Panc1 (cell line): ENCODE measurements at regions not wholly inside any gene's neighbourhood (a gene's known extent, or its start where the extent isn't known, plus 50 kb on each side); places are given as distances from the start of the nearest gene placed in this dataset.

Source experiments
- CTCF ChIP-seq: fragments of 450-650 bp; IDR thresholded peaks from 2 replicates; pipeline ENCODE4 v1.5.1; 2017; ENCODE audit warnings: mild to moderate bottlenecking
- POLR2AphosphoS5 ChIP-seq: IDR thresholded peaks from 2 replicates; pipeline ENCODE4 v1.6.1; 2012; ENCODE audit warnings: mild to moderate bottlenecking, low read depth, low read length, moderate library complexity
- REST ChIP-seq, 2 experiments: IDR thresholded peaks; 2 replicates each; pipeline ENCODE4 v1.6.1; 2011 to 2012; ENCODE audit warnings: low read depth in 2 of 2, control low read depth in 1 of 2, low read length in 1 of 2, mild to moderate bottlenecking in 1 of 2, moderate library complexity in 1 of 2; ENCODE audit not compliant: insufficient read depth in 1 of 2
- SIN3A ChIP-seq: IDR thresholded peaks from 2 replicates; pipeline ENCODE4 v1.6.1; 2012; ENCODE audit warnings: low read depth, mild to moderate bottlenecking, low read length, moderate library complexity, borderline replicate concordance; ENCODE audit not compliant: insufficient read depth
- TCF7L2 ChIP-seq: IDR thresholded peaks from 2 replicates; pipeline ENCODE4 v1.6.1; 2011; ENCODE audit warnings: mild to moderate bottlenecking, low read depth, low read length, inconsistent platforms

- TF ChIP-seq POLR2AphosphoS5, result no peak
- TF ChIP-seq CTCF, result no peak
- no peak for TF ChIP-seq SIN3A
- TF ChIP-seq REST (IDR thresholded peaks at IDR 0.05; ENCODE audit: insufficient read depth in 1 of 2, low read depth in 2 of 2, low read length in 1 of 2), result no peak
- TF ChIP-seq TCF7L2, result no peak
These were observed 184.4 kb downstream of the SH2D1A start for GRCh38 chrX:124530803-124531202.
